Adrenal gland (tissue), 9 donors: ENCODE measurements at regions not wholly inside any gene's neighbourhood (a gene's known extent, or its start where the extent isn't known, plus 50 kb on each side); places are given as distances from the start of the nearest gene placed in this dataset.

Experiments
- DNase-seq, 7 donors: peaks; one replicate each; pipeline ENCODE4 v3.0.0-alpha.2; 2019 to 2020
- H3K27ac ChIP-seq, 5 donors: fragments of 200-600 bp; sonication (generic) in 4 of 5; 1 replicate in 3 of 5; 2 replicates in 2 of 5; pipeline versions ENCODE4 v1.5.1 to v1.8.0; 2016 to 2020; ENCODE audit warnings: mild to moderate bottlenecking in 1 of 5
- H3K27me3 ChIP-seq: fragments of 200-600 bp; 2 replicates; pipeline ENCODE4 v1.8.0; 2021
- H3K36me3 ChIP-seq, 2 donors: fragments of 200-600 bp; replicated peaks in 1 of 2; 1 replicate in 1 of 2; 2 replicates in 1 of 2; pipeline versions ENCODE4 v1.5.1 to v1.8.0; 2018 to 2022
- H3K4me1 ChIP-seq, 2 donors: fragments of 200-600 bp; replicated peaks in 1 of 2; 1 replicate in 1 of 2; 2 replicates in 1 of 2; pipeline versions ENCODE4 v1.5.1 to v1.8.0; 2018 to 2021
- H3K4me3 ChIP-seq, 4 donors: fragments of 200-600 bp; sonication (generic) in 3 of 4; one replicate each; pipeline ENCODE4 v1.5.1; 2016 to 2018
- H3K9me3 ChIP-seq, 3 donors: fragments of 200-600 bp; sonication (generic) in 1 of 3; replicated peaks in 1 of 3; 1 replicate in 2 of 3; 2 replicates in 1 of 3; pipeline versions ENCODE4 v1.5.1 to v1.8.0; 2016 to 2021
- POLR2A ChIP-seq, 2 donors: fragments of 450-650 bp; IDR thresholded peaks; one replicate each; pipeline ENCODE4 v1.6.1; 2017; ENCODE audit warnings: antibody characterized with exemption in 2 of 2, mild to moderate bottlenecking in 2 of 2, moderate library complexity in 1 of 2
- WGBS, 4 donors: extraction: QIAGEN DNeasy Blood & Tissue Kit in 2 of 4; methylation state at CpG; one replicate each; pipeline versions ENCODE4 v1.1.5 to v1.1.7; 2013 to 2017; 5-methylcytosine and 5-hydroxymethylcytosine counted together
- intact Hi-C, 2 donors: fragments of 100-400 bp; cut with DNase I; formaldehyde crosslinking; loops; one replicate each; pipeline versions ENCODE4 v1.14.1 to v1.15.0; 2022 to 2023
- TF ChIP-seq, protein P1 (sequence below), 6 experiments: fragments of 450-650 bp in 4 of 6; fragments of 200-600 bp in 2 of 6; sonication (generic) in 1 of 6; IDR thresholded peaks; 1 replicate in 5 of 6; 2 replicates in 1 of 6; pipeline versions ENCODE4 v1.5.1 to v1.8.0; 2016 to 2021; ENCODE audit warnings: antibody characterized with exemption in 6 of 6, mild to moderate bottlenecking in 2 of 6, moderate library complexity in 1 of 6
- donor health status: healthy with polysubstance abuse.
- donor health status: Bipolar disorder and iron deficiency.
- donor health status: DM: yes; HTN: yes; CAD: no.
- donor health status: DM: no; HTN: no; CAD: no.
- donor health status: DM: no; HTN: no; CAD: no.

DNA sequence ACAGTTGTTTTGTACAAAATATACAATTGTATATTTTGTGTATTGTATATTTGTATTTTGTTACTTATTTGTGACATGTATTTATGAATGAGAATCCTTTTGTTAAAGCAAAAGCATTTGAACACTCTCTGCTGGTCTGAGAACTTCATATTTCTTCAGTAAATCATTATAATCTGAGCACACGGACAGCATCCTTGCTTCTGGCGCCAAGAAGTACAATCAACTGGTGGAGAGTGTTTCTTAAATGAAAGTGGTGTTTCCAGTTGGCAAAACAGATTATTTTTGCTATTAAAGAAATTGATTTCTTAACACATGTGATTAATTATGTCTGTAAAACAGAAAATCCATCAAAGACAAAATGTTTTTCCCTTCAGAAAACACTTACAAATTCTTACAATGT, 95.1 kb upstream of the COPS8 start:
- TF ChIP-seq, protein P1, sequence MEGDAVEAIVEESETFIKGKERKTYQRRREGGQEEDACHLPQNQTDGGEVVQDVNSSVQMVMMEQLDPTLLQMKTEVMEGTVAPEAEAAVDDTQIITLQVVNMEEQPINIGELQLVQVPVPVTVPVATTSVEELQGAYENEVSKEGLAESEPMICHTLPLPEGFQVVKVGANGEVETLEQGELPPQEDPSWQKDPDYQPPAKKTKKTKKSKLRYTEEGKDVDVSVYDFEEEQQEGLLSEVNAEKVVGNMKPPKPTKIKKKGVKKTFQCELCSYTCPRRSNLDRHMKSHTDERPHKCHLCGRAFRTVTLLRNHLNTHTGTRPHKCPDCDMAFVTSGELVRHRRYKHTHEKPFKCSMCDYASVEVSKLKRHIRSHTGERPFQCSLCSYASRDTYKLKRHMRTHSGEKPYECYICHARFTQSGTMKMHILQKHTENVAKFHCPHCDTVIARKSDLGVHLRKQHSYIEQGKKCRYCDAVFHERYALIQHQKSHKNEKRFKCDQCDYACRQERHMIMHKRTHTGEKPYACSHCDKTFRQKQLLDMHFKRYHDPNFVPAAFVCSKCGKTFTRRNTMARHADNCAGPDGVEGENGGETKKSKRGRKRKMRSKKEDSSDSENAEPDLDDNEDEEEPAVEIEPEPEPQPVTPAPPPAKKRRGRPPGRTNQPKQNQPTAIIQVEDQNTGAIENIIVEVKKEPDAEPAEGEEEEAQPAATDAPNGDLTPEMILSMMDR (IDR thresholded peaks at IDR 0.05): no peak
- no peak for TF ChIP-seq POLR2A (IDR thresholded peaks at IDR 0.05)
- no peaks in the 10 kb centered on the region for H3K27me3 ChIP-seq
- H3K36me3 ChIP-seq: no peaks in the 10 kb centered on the region
- no peaks in the 10 kb centered on the region for H3K9me3 ChIP-seq
- intact Hi-C loops: no loop called here
- no peak overlapping the region for H3K27ac ChIP-seq
- DNase-seq: no peak
- H3K4me3 ChIP-seq: no peak overlapping the region
- H3K4me1 ChIP-seq: no peaks in the 10 kb centered on the region
- 36 to 64% (median 55%) methylated on average over 2 of the region's 2 CpGs for WGBS, 4 donors

DNA sequence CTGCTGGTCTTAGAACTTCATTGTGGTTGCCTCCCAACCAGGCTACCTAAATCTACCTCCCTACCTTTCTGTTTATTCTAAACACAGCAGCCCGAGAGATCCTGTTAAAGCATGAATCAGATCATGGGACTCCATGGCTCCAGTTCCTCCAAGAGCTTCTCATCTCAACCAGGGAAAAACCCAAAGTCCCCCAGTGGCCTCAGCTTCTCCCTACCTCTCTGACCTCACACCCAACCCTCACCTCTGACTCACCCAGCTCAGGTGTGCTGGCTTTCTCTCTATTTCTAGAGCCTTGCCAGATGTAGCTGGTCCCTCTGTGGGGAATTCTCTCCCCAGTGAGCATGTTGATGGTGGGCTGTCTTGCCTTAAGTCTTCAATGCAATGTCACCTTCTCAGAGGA, 93.8 kb upstream of the COPS8 start:
- Histone ChIP-seq H3K9me3 (no peaks in the 10 kb centered on the region), H3K4me3 (no peak overlapping the region), H3K36me3 (no peaks in the 10 kb centered on the region), H3K27me3 (no peaks in the 10 kb centered on the region), H3K4me1 (no peaks in the 10 kb centered on the region), H3K27ac (no peak overlapping the region)
- no peak for DNase-seq
- intact Hi-C loops: no loop called here
- TF ChIP-seq POLR2A (IDR thresholded peaks at IDR 0.05): no peak
- TF ChIP-seq, protein P1 (IDR thresholded peaks at IDR 0.05): no peak
- WGBS, 4 donors: 87 to 100% (median 90%) methylated on average over 1 of the region's 1 CpG

DNA sequence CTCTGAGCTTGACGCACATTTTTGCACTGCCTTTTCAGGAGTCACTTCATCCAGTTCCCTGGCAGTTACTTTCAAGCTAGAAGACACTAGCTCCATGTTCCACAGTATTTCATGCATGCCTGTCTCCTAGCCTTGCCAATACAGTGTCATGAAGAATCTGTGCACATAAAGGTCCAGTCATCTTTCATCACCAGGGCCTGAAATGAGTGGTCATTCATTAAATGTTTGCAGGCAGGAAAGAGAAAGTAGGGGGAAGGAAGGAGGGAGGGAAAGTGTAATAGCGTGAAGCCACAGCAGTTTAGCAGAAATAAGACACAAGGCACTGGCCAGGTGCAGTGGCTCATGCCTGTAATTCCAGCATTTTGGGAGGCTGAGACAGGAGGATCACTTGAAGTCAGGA, 92.4 kb upstream of the COPS8 start:
- H3K4me3 ChIP-seq: no peak overlapping the region
- TF ChIP-seq, protein P1 (IDR thresholded peaks at IDR 0.05): no peak
- no peaks in the 10 kb centered on the region for H3K4me1 ChIP-seq
- 83 to 92% (median 89%) methylated on average over 2 of the region's 2 CpGs for WGBS, 4 donors
- H3K9me3 ChIP-seq: no peaks in the 10 kb centered on the region
- no peak overlapping the region for H3K27ac ChIP-seq
- H3K36me3 ChIP-seq: no peaks in the 10 kb centered on the region
- no peak for DNase-seq
- H3K27me3 ChIP-seq: no peaks in the 10 kb centered on the region
- intact Hi-C loops: no loop called here

DNA sequence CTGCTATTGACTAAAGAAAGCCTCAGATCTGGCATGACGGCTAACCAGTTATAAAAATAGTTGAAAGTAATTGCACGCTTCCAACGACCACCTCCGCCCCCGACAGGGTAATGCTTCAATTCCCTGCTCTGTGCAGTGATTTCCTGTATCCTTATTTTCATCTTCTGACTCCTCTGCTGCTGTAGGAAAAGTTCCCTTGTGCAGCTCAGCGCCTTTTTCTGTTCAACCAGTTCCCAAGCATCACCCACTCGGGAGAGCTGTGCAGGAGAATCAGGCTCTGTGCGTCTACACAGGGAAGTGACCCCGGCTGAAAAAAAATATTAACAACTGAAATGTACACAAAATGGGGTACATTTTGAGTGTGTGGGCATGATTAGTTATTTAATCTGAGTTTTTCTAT, 91.3 kb upstream of the COPS8 start:
- Histone ChIP-seq H3K27ac (no peak overlapping the region), H3K4me1 (no peaks in the 10 kb centered on the region), H3K27me3 (no peaks in the 10 kb centered on the region), H3K4me3 (no peak overlapping the region), H3K36me3 (no peaks in the 10 kb centered on the region), H3K9me3 (no peaks in the 10 kb centered on the region)
- intact Hi-C loops: no loop called here
- TF ChIP-seq, protein P1 (IDR thresholded peaks at IDR 0.05): no peak
- TF ChIP-seq POLR2A (IDR thresholded peaks at IDR 0.05): no peak
- DNase-seq: no peak
- WGBS, 4 donors: 75 to 83% (median 77%) methylated on average over 9 of the region's 9 CpGs
